DMS79 (cell line): ENCODE measurements at regions not wholly inside any gene's neighbourhood (a gene's known extent, or its start where the extent isn't known, plus 50 kb on each side); places are given as distances from the start of the nearest gene placed in this dataset.
"Not testable (repeated sequence)": the region's sequence is repeated elsewhere in the genome, so short reads cannot be mapped to it uniquely, and the experiment has no call there.

Experiments used
- DNase-seq: peaks from one replicate; lab custom pipeline; 2025; lab: John Stamatoyannopoulos, UW

DNA sequence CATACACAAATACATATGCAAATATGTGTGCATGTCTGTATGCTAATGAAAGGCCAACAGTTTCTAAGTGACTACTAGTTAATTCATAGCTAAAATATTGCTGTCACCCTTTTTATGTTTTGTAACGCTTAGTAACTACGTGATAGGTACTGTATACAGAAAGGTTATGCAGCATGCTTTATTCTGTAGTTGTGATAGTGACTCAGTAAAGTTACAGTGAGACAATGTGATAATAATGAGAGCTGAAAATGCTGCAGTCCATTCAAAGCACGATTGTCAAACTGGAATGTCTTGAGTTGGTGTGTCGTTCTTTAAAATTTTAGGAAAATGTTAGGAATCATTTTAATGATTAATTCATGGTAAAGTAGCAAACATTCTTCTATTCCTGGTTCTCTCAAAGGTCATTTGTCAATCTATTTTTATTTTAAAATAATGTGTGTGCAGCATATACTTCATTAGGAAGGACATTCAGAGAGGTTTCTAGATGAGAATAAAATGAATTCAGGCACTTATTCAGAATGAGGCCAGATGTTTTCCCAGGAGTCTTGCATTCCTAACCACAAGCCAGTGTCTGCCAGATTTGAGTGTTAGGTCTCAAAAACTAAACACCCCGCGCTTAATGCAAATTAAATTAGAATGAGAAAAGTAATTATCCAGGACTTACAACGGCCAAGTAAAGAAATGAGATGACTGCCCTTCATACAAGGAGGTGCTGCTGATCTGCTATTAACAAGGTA lies 408.8 kb upstream of the FZD8 start:
- no peak for DNase-seq

DNA sequence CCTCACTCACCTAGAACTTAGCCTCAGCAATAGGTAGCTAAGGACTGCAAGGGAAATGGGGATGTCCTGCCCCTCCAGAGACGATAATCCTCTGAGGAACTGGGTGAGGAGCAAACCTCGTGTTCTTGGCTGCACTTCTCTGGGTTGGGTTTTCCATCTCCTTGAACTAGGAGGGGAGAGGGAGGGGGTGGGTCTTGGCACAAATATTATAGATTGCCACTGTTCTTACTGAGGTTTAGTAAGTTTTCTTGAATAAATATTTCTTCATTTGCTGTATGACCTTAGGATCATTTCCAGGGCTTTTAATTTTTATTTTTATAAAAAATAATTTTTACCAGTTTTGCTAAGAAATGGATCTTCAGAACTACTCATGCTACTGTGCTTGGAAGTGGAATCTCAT lies 406.7 kb upstream of the FZD8 start:
- DNase-seq, result no peak

DNA sequence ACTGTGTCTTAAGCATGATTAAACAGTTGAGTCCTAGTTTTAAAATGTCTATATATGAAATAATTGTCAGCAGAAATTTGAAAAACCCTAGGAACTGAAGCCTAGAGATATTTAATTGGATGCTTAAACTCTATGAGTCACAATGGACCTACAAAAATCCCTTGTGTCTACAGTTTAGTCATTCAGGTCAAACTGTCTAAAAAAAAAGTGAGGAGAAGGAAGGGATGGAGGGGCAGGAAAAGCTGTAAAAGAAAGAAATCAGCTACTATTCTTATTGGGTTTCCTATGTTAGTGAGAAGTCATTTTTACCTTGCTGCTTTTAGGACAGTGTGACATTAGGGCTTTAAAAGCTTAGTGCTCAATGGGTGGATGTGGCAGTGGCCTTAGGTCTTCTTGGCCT lies 406.1 kb upstream of the FZD8 start:
- DNase-seq, result no peak

DNA sequence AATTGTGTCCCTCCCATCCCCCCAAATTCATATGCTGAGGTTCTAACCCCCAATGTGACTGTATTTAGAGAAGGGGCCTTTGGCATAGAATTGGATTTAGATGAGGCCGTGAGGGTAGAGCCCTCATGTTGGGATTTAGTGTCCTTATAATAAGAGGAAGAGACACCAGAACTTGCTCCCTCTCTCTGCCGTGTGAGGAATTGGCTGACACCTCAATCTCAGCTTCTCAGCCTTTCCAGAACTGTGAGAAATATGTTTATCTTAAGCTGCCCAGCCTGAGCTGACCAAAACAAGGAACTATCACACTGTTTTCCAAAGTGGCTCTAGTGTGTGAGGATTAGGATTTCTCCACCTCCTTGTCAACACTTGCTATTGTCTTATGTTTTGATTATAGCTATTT lies 400.0 kb upstream of the FZD8 start:
- DNase-seq, result no peak

DNA sequence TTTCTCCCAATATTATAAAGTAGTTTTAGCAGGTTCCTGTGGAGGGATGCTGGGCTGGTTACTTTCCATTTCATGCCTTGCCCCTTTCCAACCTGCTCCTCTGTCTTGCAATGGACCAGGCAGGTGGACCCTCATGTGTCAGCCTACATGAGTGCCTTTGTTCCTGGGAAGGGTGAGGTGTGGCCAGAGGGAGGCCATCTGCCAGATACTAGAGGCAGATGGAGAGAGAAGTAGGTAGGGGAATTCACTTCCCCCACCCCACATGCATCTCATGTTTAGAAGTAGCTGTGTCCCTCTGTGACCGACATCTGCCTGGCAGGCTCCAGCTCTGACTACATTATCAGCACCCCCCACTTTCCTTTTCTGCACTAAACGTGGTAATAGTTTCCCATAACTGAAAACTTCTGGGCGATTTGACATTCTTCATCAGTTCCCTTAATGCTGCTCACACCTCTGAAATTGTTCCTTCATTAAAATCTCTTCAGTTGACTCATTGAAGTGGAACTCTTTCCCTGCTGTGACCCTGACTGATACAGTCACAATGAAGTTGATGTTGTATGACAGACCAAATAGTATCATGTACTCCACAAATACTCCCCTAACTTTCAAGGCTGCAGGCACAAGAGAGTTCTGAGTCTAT lies 396.3 kb upstream of the FZD8 start:
- DNase-seq, result no peak

DNA sequence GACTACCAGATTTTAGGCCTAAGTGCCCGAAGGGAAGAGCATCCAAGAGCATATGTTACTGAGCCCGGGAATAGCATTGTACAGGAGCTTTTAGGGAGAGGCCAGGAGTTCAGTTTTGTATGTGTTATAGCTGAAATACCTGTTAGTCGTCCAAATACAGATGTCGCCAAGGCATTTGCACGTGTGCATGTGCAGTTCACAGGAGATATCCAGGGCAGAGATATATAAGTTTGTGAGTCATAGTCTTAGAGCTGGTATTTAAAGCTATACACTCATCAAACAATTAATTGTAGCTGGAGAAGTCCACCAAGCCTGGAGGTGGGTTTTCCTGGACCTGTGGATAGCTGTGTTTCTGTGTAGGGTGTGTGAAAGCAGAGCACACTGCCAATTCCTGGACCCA lies 394.0 kb upstream of the FZD8 start:
- DNase-seq, result no peak

DNA sequence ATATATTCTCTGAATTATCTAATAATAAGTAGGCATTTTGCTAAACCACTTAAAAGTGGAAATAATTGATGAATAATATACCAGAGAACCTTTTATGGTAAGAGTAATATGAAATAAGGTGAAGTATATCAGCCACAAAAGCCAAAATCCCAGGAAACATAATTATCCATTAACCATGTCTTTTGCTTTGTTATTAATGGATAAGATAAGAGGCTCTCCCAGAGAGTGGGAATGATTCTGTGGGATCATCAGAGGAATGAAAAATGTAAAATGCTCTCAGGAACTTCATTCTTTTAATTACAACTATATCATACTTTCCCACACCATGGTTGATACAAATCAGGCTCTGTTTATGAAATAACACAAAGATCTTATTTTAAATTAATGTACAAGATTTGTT lies 391.7 kb upstream of the FZD8 start:
- no peak for DNase-seq

DNA sequence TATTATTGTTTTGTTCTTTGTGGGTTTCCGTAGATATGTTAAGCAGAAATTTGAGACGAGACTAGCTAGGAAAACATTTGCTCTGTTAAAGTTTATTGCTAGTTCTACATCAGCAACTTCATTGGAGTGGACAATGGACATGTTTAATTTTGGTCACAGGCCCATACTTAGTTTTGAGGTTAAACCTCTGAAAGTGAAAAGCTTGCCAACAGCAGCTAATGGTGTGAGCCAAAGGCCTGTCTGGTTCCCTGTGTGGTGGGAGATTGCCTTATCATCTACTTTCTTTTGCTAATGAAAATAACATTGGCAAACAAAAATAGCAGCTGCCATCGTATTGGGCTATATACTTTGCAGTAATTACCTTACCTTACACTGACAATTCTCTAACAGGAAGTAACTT lies 388.4 kb upstream of the FZD8 start:
- DNase-seq, result no peak

DNA sequence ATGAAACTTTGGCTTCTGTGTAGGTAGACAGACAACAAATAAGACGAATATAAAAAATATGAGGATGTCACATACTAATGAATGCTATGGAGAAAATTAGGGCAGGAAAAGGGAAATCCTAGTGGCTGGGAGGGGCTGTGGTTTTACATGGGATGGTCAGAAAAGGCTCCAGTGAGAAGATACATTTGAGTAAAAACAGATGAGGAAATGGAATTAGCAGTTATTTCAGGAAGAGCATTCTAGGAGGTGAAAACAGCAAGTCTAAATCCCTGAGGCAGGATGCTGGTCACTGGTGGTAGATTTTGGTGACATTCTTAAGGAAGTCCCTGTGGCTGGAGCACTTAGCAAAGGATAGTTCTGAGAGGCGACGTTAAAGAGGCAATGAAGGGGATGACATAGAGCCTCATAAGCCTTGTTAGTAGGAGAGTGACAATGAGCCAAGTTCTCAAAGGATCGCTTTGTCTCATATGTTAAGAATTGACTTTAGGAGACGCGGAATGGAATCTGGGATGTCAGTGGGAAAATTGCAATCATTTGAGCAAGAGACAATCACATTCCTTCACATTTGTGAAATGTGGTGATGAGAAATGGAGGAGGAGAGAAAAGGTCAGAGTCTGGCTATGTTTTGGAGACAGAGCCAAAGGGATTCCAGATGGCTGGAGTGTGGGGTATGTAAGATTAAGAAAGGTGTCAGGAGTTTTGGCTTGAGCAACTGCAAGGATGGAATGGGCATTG lies 384.7 kb upstream of the FZD8 start:
- no peak for DNase-seq

DNA sequence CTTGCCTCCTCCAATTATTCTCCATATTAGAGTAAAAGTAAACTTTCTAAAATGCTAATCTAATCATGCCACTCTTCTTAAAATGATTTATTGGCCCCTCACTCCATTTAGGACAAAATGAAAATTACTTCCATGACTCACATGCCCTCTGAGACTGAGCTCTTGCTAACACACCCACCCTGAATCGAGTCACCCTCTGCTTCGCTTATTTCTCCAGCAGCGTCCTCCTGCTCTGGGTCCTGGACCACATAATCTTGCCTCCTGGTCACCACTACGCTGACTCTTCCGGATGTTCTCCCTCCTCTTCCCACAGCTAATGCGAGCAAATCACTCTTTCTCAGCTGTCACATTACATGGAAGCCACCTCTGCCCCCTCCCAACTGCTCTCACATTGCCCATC lies 384.0 kb upstream of the FZD8 start:
- no peak for DNase-seq

DNA sequence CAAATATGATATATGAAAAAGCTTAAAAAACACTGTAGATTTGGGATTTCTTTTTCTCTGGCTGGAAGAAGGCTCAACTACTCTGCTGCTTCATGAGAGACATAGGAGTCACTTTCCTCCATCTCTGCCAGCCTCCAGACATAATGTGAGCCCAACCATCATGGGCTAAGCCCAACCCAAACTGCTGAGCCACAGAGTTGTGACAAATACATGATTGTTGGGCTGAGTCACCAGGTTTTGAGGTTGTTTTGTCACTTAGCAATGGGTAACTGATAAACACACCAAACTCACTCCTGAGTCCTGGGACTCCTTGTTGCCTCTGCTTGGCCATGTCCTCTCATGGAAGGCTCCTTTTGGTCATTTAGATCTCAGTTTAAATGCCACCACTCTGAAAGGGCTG lies 381.8 kb upstream of the FZD8 start:
- no peak for DNase-seq

DNA sequence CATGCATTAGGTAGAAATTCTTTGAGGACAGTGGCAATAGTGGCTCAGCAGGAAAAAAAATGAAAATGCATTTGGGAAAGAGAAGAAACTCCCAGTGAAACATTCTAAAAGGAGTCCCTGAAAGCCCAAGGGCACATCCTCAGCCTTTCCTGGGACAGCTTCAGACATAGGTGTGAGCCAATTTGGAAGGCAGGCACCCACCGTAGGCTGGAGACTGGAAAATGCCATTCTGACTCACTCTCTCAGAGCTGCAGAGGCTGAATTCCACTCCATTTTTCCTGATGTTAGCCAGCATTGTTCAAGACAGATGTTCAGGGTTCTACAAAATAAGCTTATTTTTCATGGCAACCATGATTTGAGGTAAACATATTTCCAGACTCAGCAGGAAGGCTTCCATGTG lies 379.0 kb upstream of the FZD8 start:
- no peak for DNase-seq

DNA sequence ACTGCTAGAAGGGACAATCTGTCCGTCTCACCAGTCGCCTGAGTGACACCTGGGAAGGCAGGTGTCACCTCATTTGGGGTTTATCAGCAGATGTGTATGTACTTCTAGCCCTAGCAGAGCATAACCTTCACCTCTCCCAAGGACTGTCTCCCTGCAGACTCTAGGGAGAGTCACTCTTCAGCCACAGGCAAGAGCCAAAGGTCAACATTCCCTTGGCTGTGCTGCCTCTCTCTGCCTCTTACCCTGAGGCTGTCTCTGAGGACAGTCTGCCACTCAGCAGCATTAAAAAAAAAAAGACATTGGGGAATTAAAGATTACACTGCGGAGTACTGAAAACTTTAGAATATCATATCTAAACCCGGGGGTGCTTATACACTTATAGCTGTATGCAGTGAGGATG lies 377.7 kb upstream of the FZD8 start:
- DNase-seq, result no peak

DNA sequence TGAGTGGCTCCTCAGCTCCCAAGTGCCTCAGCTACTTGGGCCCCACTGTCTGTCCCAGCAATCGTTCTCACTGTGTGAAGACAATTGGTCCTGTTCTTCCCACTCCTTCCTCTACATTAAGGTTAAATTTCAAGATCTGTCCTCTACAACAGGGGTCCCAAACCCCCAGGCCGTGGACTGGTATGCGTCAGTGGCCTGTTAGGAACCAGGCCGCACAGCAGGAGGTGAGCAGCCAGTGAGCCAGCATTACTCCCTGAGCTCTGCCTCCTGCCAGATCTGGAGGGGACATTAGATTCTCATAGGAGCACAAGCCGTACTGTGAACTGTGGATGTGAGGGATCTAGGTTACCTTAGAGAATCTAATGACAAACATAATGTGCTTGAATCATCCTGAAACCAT lies 376.9 kb upstream of the FZD8 start:
- DNase-seq, result no peak

DNA sequence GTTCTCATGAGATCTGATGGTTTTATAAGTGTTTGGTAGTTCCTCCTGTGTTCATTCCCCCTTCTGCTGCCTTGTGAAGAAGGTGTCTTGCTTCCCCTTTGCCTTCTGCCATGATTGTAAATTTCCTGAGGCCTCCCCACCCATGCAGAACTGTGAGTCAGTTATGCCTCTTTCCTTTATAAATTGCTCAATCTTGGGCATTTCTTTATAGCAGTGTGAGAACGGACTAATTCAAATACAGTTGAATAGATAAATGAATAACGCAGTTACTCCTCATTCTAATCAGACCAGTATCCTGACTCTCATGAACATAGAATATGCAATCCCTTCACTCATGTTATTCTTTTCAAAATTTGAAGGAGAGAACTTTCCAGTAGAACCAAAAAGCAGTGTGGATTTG lies 375.0 kb upstream of the FZD8 start:
- no peak for DNase-seq

DNA sequence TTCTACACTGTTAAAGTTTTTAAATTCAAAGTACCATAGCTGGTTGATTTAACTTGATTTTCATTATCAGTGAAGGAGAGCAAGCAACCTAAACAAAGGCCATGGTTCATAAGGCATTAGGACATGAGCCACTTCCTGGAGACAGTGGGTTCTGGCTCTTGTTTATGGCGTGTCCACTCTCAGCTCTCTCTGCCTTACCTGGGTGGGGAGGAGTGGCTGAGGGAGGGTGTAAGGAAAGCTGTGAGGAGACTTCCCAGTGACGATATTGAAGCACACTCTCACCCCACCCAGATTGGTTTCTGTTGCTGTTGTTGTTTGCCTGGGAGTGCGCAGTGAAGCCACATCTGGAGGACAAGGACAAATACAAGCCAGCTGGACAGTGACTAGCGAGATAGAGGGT lies 365.3 kb upstream of the FZD8 start:
- DNase-seq, result no peak

DNA sequence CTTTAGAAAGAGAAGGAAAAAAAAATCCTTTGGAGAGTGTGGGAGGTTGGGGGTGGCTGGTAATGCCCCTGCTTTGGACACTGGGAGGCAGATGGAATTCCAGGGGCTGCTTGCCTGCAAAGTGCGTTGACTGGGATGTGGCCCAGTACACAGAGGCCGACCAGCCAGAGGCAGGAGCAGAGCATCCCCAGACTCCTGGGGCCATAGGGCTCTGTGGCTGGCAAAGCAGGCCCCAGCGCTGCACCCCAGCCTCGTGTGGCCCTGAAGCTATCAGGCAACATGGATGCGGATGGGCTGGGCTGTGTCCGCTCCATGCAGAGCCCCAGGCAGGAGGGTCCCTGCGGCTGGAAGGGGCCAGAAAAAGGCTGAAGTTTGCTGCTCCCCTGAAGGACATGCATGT lies 361.6 kb upstream of the FZD8 start:
- DNase-seq, result no peak

DNA sequence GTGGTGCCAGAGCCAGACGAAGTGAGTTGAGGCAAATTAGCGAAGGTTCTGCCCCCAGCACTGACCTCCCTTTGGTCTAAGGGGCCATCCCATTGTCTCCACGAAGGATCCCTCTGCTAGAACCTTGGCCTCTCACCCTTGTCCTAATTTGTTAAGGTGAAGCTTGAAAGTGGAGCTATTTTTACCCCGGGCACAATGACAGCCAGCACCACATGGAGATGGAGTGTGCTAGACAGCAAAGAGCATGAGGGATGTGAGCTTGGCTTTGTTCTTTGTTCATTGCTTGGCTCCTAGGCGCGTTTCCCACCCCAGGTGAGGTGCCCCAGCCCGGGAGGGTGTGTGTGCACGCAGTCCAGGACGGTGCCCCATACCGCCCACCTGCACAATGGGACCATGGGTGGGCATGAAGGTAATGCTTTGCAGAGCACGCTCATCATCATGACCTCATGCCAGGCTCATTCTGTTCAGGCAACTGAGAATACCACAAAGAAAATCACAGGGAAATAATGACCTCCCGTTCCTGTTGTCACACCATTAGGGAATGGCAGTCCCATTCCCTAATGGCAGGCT lies 361.0 kb upstream of the FZD8 start:
- no peak for DNase-seq

DNA sequence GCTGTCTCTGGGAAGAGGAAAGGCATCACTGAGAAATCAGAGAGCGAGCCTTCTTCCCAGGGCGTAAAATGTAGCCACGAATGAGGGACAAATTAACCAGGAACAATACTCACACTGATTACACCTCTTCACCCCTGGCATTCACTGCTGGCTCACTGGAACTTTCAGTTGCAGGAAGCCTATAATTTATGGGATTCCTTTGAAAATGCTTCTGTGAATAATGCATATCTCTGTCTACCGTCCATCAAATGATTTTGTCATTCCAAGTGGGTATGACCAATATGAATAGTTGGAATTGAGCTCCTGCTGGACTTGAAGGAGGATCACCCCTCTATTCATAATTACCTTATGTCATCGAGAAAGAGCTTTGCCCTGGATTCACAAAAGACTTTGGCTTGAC lies 360.3 kb upstream of the FZD8 start:
- no peak for DNase-seq

DNA sequence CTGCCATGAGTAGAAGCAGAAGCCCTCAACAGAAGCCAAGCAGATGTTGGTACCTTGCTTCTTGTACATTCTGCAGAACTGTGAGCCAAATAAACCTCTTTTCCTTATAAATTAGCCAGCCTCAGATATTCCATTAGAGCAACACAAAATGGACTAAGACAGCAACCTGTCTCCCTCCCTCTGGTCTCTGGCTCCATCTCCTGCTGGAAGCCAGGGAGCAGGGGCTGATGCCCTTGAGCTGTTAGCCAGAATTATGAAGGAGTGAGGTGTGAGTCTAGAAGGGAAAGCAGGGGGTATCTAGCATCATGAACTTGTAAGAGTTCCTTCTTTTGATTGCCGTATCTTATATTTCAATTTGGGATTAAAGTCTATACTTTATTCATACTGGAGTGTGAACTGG lies 358.7 kb upstream of the FZD8 start:
- not testable (repeated sequence) for DNase-seq

DNA sequence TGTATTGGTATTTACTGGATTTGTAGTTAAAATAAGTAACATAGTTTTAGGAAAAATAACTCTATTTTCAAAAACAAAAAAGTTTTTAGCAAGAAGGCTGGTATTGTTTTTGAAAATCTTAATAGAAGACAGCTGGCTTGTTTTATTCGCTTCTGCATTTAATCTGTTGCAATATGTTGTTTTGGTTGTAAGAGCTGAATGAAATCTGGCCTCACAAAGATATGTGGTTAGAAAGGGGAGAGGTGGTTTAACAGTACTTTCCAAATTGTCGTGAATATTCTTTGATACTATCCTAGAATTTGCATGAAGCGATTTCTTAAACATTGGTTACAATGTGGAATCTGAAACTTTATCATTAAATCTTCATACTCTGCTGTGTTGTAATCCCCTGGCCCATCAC lies 355.9 kb upstream of the FZD8 start:
- DNase-seq, result no peak

DNA sequence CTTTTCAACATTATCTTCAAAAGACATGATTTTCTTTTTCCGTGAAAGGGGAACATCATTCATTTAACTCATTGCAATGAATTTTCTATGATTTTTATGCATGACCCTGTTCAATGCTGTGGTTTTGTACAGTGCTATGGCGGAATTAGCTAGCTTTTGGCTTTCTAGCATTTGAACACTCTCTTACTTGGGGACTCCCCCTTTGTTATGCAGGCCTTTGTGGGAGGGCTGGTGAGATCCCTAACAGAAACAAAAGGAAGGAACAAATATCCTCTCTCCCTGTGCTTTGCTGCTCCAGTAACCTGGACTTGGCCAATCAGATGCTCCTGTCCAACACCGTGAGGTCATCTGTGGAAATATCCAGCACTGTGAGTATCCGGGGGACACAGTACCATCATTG lies 353.4 kb upstream of the FZD8 start:
- DNase-seq, result no peak
